Activated naive CD8-positive, alpha-beta T cell treated with anti-CD3 and anti-CD28 coated beads, Interleukin-2, amount 10 ng/mL, durations not matched to agents 7 days and 5 days (primary cell): ENCODE measurements at regions not wholly inside any gene's neighbourhood (a gene's known extent, or its start where the extent isn't known, plus 50 kb on each side); places are given as distances from the start of the nearest gene placed in this dataset.

Experiments
- ATAC-seq: fragments of 150-1000 bp; cut with Tn5 transposase; one replicate; pipeline ENCODE4 v1.10.0; 2021; ENCODE audit warnings: low read depth, moderate library complexity
- POLR2A ChIA-PET: fragments of 350-600 bp; sonication (Branson Sonifier 250); formaldehyde crosslinking; loops from one replicate; lab custom pipeline; 2021; ENCODE audit warnings: antibody characterized with exemption; lab: Charles Lee
- DNase-seq: peaks from one replicate; pipeline ENCODE4 v3.0.0; 2021
- H3K27ac Mint-ChIP-seq: one replicate; pipeline ENCODE4 v1.8.0; 2022; ENCODE audit warnings: mild to moderate bottlenecking, mixed read lengths
- H3K27me3 Mint-ChIP-seq: one replicate; pipeline ENCODE4 v1.8.0; 2022; ENCODE audit warnings: mild to moderate bottlenecking, moderate library complexity, mixed read lengths
- H3K36me3 Mint-ChIP-seq: one replicate; pipeline ENCODE4 v1.8.0; 2021; ENCODE audit warnings: mild to moderate bottlenecking, mixed read lengths
- H3K4me1 Mint-ChIP-seq: one replicate; pipeline ENCODE4 v1.8.0; 2021; ENCODE audit warnings: mixed read lengths
- H3K4me3 Mint-ChIP-seq: one replicate; pipeline ENCODE4 v1.8.0; 2022; ENCODE audit warnings: mild to moderate bottlenecking, moderate library complexity, mixed read lengths
- H3K9me3 Mint-ChIP-seq: one replicate; pipeline ENCODE4 v1.8.0; 2021; ENCODE audit warnings: mixed read lengths

GRCh38 chr9:7607421-7607820 is 192.2 kb downstream of the DMAC1 start:
- Mint-ChIP-seq H3K4me1 (no peaks in the 10 kb centered on the region), H3K27ac (no peak overlapping the region), H3K27me3 (peaks cover 2% of the 10 kb centered on the region), H3K36me3 (no peaks in the 10 kb centered on the region), H3K4me3 (no peak overlapping the region), H3K9me3 (peaks cover 6% of the 10 kb centered on the region)
- ATAC-seq: no peak
- POLR2A ChIA-PET: no interaction called here
- no peak for DNase-seq

GRCh38 chr9:7606591-7606990 is 193.0 kb downstream of the DMAC1 start:
- no peaks in the 10 kb centered on the region for H3K4me1 Mint-ChIP-seq
- ATAC-seq (no peak), DNase-seq (no peak)
- H3K36me3 Mint-ChIP-seq: no peaks in the 10 kb centered on the region
- H3K4me3 Mint-ChIP-seq: no peak overlapping the region
- H3K27ac Mint-ChIP-seq: no peak overlapping the region
- POLR2A ChIA-PET: no interaction called here
- peaks cover 2% of the 10 kb centered on the region for H3K27me3 Mint-ChIP-seq
- H3K9me3 Mint-ChIP-seq: peaks cover 6% of the 10 kb centered on the region

- POLR2A ChIA-PET: no interaction called here
- no peak overlapping the region for H3K27ac Mint-ChIP-seq
Observed at GRCh38 chr9:7601739-7602138, 197.8 kb downstream of the DMAC1 start.

GRCh38 chr9:7597716-7598115 is 201.9 kb downstream of the DMAC1 start:
- peaks cover 4% of the 10 kb centered on the region for H3K27me3 Mint-ChIP-seq
- H3K36me3 Mint-ChIP-seq: no peaks in the 10 kb centered on the region
- no peak for DNase-seq
- H3K27ac Mint-ChIP-seq: no peak overlapping the region
- peaks cover 9% of the 10 kb centered on the region for H3K9me3 Mint-ChIP-seq
- no peaks in the 10 kb centered on the region for H3K4me1 Mint-ChIP-seq
- no peak overlapping the region for H3K4me3 Mint-ChIP-seq
- ATAC-seq: no peak
- POLR2A ChIA-PET: no interaction called here

More at GRCh38 chr9:7601739-7602138, 197.8 kb downstream of the DMAC1 start:
- H3K27me3 Mint-ChIP-seq: no peaks in the 10 kb centered on the region
- DNase-seq: no peak
- H3K4me3 Mint-ChIP-seq: no peak overlapping the region
- H3K9me3 Mint-ChIP-seq: peaks cover 2% of the 10 kb centered on the region
- H3K4me1 Mint-ChIP-seq: no peaks in the 10 kb centered on the region
- H3K36me3 Mint-ChIP-seq: no peaks in the 10 kb centered on the region
- ATAC-seq: no peak

- no peak for ATAC-seq
- no peak overlapping the region for H3K27ac Mint-ChIP-seq
- H3K36me3 Mint-ChIP-seq: no peaks in the 10 kb centered on the region
- peaks cover 7% of the 10 kb centered on the region for H3K9me3 Mint-ChIP-seq
- H3K27me3 Mint-ChIP-seq: peaks cover 4% of the 10 kb centered on the region
- no peak overlapping the region for H3K4me3 Mint-ChIP-seq
- H3K4me1 Mint-ChIP-seq: no peaks in the 10 kb centered on the region
- POLR2A ChIA-PET: no interaction called here
- DNase-seq: no peak
Observed at GRCh38 chr9:7592321-7593316, 207.0 kb downstream of the DMAC1 start.

- no peak for DNase-seq
- Mint-ChIP-seq H3K4me3 (no peak overlapping the region), H3K27me3 (peaks cover 4% of the 10 kb centered on the region), H3K4me1 (no peaks in the 10 kb centered on the region), H3K36me3 (no peaks in the 10 kb centered on the region), H3K27ac (no peak overlapping the region), H3K9me3 (peaks cover 7% of the 10 kb centered on the region)
- ATAC-seq: no peak
- POLR2A ChIA-PET: no interaction called here
Observed at GRCh38 chr9:7591501-7591900, 208.1 kb downstream of the DMAC1 start.

- DNase-seq (no peak), ATAC-seq (no peak)
- H3K27me3 Mint-ChIP-seq: no peaks in the 10 kb centered on the region
- no peaks in the 10 kb centered on the region for H3K4me1 Mint-ChIP-seq
- POLR2A ChIA-PET: no interaction called here
- no peak overlapping the region for H3K27ac Mint-ChIP-seq
- H3K36me3 Mint-ChIP-seq: no peaks in the 10 kb centered on the region
- no peak overlapping the region for H3K4me3 Mint-ChIP-seq
- H3K9me3 Mint-ChIP-seq: peaks cover 2% of the 10 kb centered on the region
Observed at GRCh38 chr9:7580568-7580967, 219.0 kb downstream of the DMAC1 start.

GRCh38 chr9:7579351-7579750 is 220.2 kb downstream of the DMAC1 start:
- no peak overlapping the region for H3K4me3 Mint-ChIP-seq
- DNase-seq (no peak), ATAC-seq (no peak)
- no peak overlapping the region for H3K27ac Mint-ChIP-seq
- no peaks in the 10 kb centered on the region for H3K4me1 Mint-ChIP-seq
- POLR2A ChIA-PET: no interaction called here
- peaks cover 4% of the 10 kb centered on the region for H3K27me3 Mint-ChIP-seq
- peaks cover 3% of the 10 kb centered on the region for H3K9me3 Mint-ChIP-seq
- H3K36me3 Mint-ChIP-seq: peaks cover 1% of the 10 kb centered on the region

- DNase-seq (no peak), ATAC-seq (no peak)
- peaks cover 1% of the 10 kb centered on the region for H3K36me3 Mint-ChIP-seq
- no peaks in the 10 kb centered on the region for H3K4me1 Mint-ChIP-seq
- H3K4me3 Mint-ChIP-seq: no peak overlapping the region
- POLR2A ChIA-PET: no interaction called here
- H3K27me3 Mint-ChIP-seq: peaks cover 4% of the 10 kb centered on the region
- H3K9me3 Mint-ChIP-seq: peaks cover 3% of the 10 kb centered on the region
- no peak overlapping the region for H3K27ac Mint-ChIP-seq
Observed at GRCh38 chr9:7578951-7579350, 220.6 kb downstream of the DMAC1 start.

- Mint-ChIP-seq H3K36me3 (peaks cover under 1% of the 10 kb centered on the region), H3K4me1 (no peaks in the 10 kb centered on the region), H3K27me3 (peaks cover 22% of the 10 kb centered on the region), H3K4me3 (no peak overlapping the region), H3K27ac (no peak overlapping the region), H3K9me3 (peaks cover under 1% of the 10 kb centered on the region)
- ATAC-seq: no peak
- POLR2A ChIA-PET: no interaction called here
- DNase-seq: peak; percentile 31
Observed at GRCh38 chr9:7570107-7570720, 229.4 kb downstream of the DMAC1 start.

- Mint-ChIP-seq H3K27ac (no peak overlapping the region), H3K27me3 (peaks cover 22% of the 10 kb centered on the region), H3K36me3 (no peaks in the 10 kb centered on the region), H3K9me3 (no peaks in the 10 kb centered on the region), H3K4me1 (peaks cover under 1% of the 10 kb centered on the region), H3K4me3 (no peak overlapping the region)
- no peak for DNase-seq
- POLR2A ChIA-PET: no interaction called here
- ATAC-seq: no peak
Observed at GRCh38 chr9:7567687-7568086, 231.9 kb downstream of the DMAC1 start.

- DNase-seq: no peak
- Mint-ChIP-seq H3K9me3 (no peaks in the 10 kb centered on the region), H3K27ac (no peak overlapping the region), H3K4me1 (peaks cover 1% of the 10 kb centered on the region), H3K36me3 (no peaks in the 10 kb centered on the region), H3K4me3 (no peak overlapping the region), H3K27me3 (peaks cover 9% of the 10 kb centered on the region)
- POLR2A ChIA-PET: no interaction called here
- ATAC-seq: no peak
Observed at GRCh38 chr9:7561527-7562080, 238.0 kb downstream of the DMAC1 start.

- ATAC-seq: no peak
- POLR2A ChIA-PET: no interaction called here
- H3K27me3 Mint-ChIP-seq: peaks cover 9% of the 10 kb centered on the region
- H3K4me1 Mint-ChIP-seq: peaks cover 1% of the 10 kb centered on the region
- DNase-seq: no peak
- H3K9me3 Mint-ChIP-seq: no peaks in the 10 kb centered on the region
- no peak overlapping the region for H3K4me3 Mint-ChIP-seq
- H3K27ac Mint-ChIP-seq: no peak overlapping the region
- H3K36me3 Mint-ChIP-seq: no peaks in the 10 kb centered on the region
Observed at GRCh38 chr9:7560669-7561305, 238.8 kb downstream of the DMAC1 start.
